Esophagus squamous epithelium (tissue), 5 donors: ENCODE measurements at regions not wholly inside any gene's neighbourhood (a gene's known extent, or its start where the extent isn't known, plus 50 kb on each side); places are given as distances from the start of the nearest gene placed in this dataset.

Experiments
- DNase-seq: peaks from one replicate; lab custom pipeline; 2025; lab: John Stamatoyannopoulos, UW
- H3K27ac ChIP-seq, 4 donors: fragments of 200-600 bp; sonication (generic); one replicate each; pipeline ENCODE4 v1.5.1; 2016 to 2019; ENCODE audit warnings: mild to moderate bottlenecking in 1 of 4
- H3K27me3 ChIP-seq, 4 donors: fragments of 200-600 bp; sonication (generic); 1 replicate in 3 of 4; 2 replicates in 1 of 4; pipeline versions ENCODE4 v1.5.1 to v1.6.0; 2017 to 2021; ENCODE audit warnings: antibody characterized with exemption in 1 of 4
- H3K36me3 ChIP-seq, 3 donors: fragments of 200-600 bp; sonication (generic); one replicate each; pipeline ENCODE4 v1.5.1; 2016 to 2019
- H3K4me1 ChIP-seq, 3 donors: fragments of 200-600 bp; sonication (generic); one replicate each; pipeline ENCODE4 v1.5.1; 2017 to 2019
- H3K4me3 ChIP-seq, 4 donors: fragments of 200-600 bp; sonication (generic); 1 replicate in 3 of 4; 2 replicates in 1 of 4; pipeline ENCODE4 v1.5.1; 2016 to 2019; ENCODE audit warnings: mild to moderate bottlenecking in 2 of 4, moderate library complexity in 1 of 4
- H3K9me3 ChIP-seq, 3 donors: fragments of 200-600 bp; sonication (generic); one replicate each; pipeline ENCODE4 v1.5.1; 2016 to 2019
- POLR2A ChIP-seq, 4 donors: fragments of 450-650 bp; IDR thresholded peaks; one replicate each; pipeline ENCODE4 v1.6.1; 2017; ENCODE audit warnings: antibody characterized with exemption in 4 of 4, mild to moderate bottlenecking in 4 of 4, moderate library complexity in 3 of 4
- WGBS, 2 donors: methylation state at CpG; one replicate each; pipeline ENCODE4 v1.1.5; 2018; 5-methylcytosine and 5-hydroxymethylcytosine counted together
- intact Hi-C: fragments of 100-400 bp; cut with DNase I; formaldehyde crosslinking; loops from one replicate; pipeline ENCODE4 v1.15.0; 2022
- TF ChIP-seq, protein P1 (sequence below), 6 experiments: fragments of 450-650 bp in 4 of 6; fragments of 200-600 bp in 2 of 6; sonication (generic) in 2 of 6; IDR thresholded peaks; one replicate each; pipeline ENCODE4 v1.5.1; 2016 to 2019; ENCODE audit warnings: antibody characterized with exemption in 6 of 6, mild to moderate bottlenecking in 4 of 6, moderate library complexity in 4 of 6
- donor health status: DM: yes; HTN: yes; CAD: no.

DNA sequence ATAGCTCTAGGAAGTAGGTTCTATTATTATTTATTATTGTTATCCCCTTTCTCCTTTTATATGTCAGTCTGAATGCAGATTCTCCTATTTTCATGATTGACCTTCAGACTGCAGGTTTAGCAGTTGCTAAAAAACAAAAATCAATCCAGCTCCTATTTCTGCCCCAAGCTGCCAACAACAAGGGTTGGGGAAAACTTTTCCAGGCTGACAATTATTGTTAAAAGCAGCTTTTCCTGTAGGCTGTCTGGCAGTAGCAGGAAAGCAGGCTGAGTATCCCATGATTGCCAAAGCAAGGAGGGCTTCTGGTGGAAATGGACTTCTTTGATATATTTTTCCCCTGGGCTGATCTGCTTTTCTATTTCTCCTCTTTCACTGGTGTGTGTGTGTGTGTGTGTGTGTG lies 78.0 kb upstream of the CTLA4 start:
- H3K27me3 ChIP-seq: no peaks in the 10 kb centered on the region
- H3K4me1 ChIP-seq: peaks cover 0 to 16% (median 0%) of the 10 kb centered on the region in 3 donors
- H3K36me3 ChIP-seq: no peaks in the 10 kb centered on the region
- no peak for DNase-seq
- no peak overlapping the region for H3K4me3 ChIP-seq
- H3K27ac ChIP-seq: no peak overlapping the region
- intact Hi-C loops: no loop called here
- TF ChIP-seq POLR2A (IDR thresholded peaks at IDR 0.05): no peak
- TF ChIP-seq, protein P1, sequence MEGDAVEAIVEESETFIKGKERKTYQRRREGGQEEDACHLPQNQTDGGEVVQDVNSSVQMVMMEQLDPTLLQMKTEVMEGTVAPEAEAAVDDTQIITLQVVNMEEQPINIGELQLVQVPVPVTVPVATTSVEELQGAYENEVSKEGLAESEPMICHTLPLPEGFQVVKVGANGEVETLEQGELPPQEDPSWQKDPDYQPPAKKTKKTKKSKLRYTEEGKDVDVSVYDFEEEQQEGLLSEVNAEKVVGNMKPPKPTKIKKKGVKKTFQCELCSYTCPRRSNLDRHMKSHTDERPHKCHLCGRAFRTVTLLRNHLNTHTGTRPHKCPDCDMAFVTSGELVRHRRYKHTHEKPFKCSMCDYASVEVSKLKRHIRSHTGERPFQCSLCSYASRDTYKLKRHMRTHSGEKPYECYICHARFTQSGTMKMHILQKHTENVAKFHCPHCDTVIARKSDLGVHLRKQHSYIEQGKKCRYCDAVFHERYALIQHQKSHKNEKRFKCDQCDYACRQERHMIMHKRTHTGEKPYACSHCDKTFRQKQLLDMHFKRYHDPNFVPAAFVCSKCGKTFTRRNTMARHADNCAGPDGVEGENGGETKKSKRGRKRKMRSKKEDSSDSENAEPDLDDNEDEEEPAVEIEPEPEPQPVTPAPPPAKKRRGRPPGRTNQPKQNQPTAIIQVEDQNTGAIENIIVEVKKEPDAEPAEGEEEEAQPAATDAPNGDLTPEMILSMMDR (IDR thresholded peaks at IDR 0.05): no peak
- H3K9me3 ChIP-seq: no peaks in the 10 kb centered on the region

- no peak overlapping the region for H3K27ac ChIP-seq
- intact Hi-C loops: no loop called here
- H3K4me3 ChIP-seq: no peak overlapping the region
- no peaks in the 10 kb centered on the region for H3K36me3 ChIP-seq
- 74 to 76% methylated on average over 2 of the region's 2 CpGs for WGBS, 2 donors
- no peaks in the 10 kb centered on the region for H3K27me3 ChIP-seq
- DNase-seq: no peak
- no peaks in the 10 kb centered on the region for H3K9me3 ChIP-seq
- TF ChIP-seq, protein P1 (IDR thresholded peaks at IDR 0.05): no peak
- no peak for TF ChIP-seq POLR2A (IDR thresholded peaks at IDR 0.05)
- H3K4me1 ChIP-seq: peaks cover 0 to 16% (median 0%) of the 10 kb centered on the region in 3 donors
Measured at GRCh38 chr2:203790134-203790852, 77.3 kb upstream of the CTLA4 start.

DNA sequence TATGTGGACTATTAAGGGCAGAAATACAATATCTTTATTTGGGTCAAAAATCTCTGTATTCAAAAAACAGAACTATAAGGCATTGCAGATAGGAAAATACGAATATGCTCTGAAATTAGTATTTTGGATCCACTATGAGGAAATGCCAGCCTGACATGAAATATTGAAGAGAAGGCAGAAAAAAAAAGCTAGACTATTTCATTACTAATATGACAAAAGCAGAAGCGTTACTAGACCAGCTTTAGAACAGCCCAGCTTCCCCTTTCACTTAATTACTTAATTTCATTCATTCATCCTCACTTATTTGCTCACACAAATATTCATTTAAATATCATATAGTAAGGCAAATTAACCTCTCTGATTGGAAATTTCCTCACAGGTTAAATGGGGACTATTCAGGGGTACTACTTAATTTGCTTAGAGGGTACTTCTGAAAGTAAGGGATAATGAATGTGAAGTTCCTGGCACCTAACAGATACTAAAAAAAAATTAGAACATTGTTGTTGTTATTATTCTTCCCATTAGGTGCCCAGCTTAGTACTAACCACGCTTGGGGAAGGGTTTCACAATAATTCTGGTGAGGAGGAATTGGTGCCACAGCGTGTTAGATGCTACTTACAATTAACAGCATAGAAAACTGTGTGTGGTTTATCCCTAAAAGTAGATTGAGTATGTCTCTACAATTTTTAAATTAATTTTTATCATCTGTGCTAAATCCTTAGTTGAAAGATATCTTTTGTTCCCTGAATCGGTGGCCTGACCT lies 71.1 kb upstream of the CTLA4 start:
- Histone ChIP-seq H3K36me3 (no peaks in the 10 kb centered on the region), H3K27ac (peak overlapping the region in 1 of 4 donors; percentile 16), H3K4me3 (no peak overlapping the region), H3K4me1 (no peaks in the 10 kb centered on the region), H3K9me3 (no peaks in the 10 kb centered on the region), H3K27me3 (no peaks in the 10 kb centered on the region)
- 75 to 81% methylated on average over 5 of the region's 5 CpGs for WGBS, 2 donors
- no peak for DNase-seq
- intact Hi-C loops: no loop called here
- TF ChIP-seq, protein P1 (IDR thresholded peaks at IDR 0.05): no peak
- no peak for TF ChIP-seq POLR2A (IDR thresholded peaks at IDR 0.05)

GRCh38 chr2:203797276-203797675 lies 70.3 kb upstream of the CTLA4 start:
- no peak for TF ChIP-seq POLR2A (IDR thresholded peaks at IDR 0.05)
- TF ChIP-seq, protein P1 (IDR thresholded peaks at IDR 0.05): no peak
- no peak overlapping the region for H3K4me3 ChIP-seq
- no peaks in the 10 kb centered on the region for H3K27me3 ChIP-seq
- intact Hi-C loops: no loop called here
- H3K36me3 ChIP-seq: no peaks in the 10 kb centered on the region
- no peak for DNase-seq
- WGBS, 2 donors: 83 to 100% methylated on average over 2 of the region's 2 CpGs
- no peaks in the 10 kb centered on the region for H3K9me3 ChIP-seq
- H3K4me1 ChIP-seq: no peaks in the 10 kb centered on the region
- H3K27ac ChIP-seq: no peak overlapping the region

- Histone ChIP-seq H3K4me3 (no peak overlapping the region), H3K27ac (no peak overlapping the region), H3K9me3 (no peaks in the 10 kb centered on the region), H3K4me1 (no peaks in the 10 kb centered on the region), H3K36me3 (no peaks in the 10 kb centered on the region), H3K27me3 (no peaks in the 10 kb centered on the region)
- intact Hi-C loops: no loop called here
- TF ChIP-seq, protein P1 (IDR thresholded peaks at IDR 0.05): no peak
- no peak for TF ChIP-seq POLR2A (IDR thresholded peaks at IDR 0.05)
- DNase-seq: no peak
- WGBS, 2 donors: 82 to 92% methylated on average over 1 of the region's 1 CpG
Measured at GRCh38 chr2:203797712-203798111, 69.9 kb upstream of the CTLA4 start.
